Endothelial cell of umbilical vein (primary cell): ENCODE measurements at regions not wholly inside any gene's neighbourhood (a gene's known extent, or its start where the extent isn't known, plus 50 kb on each side); places are given as distances from the start of the nearest gene placed in this dataset.
A peak's percentile ranks its signal among the peaks of the same experiment; 100 is the strongest.

Source experiments
- BruUV-seq: library from RNA; stranded (reverse); fragments of 400-500 nt; replicated peaks from 2 replicates; lab custom pipeline; 2021; lab: Mats Ljungman, UMichigan
- CTCF ChIA-PET: fragments of 300-600, 350-600 bp; sonication (Branson Sonifier 250); formaldehyde crosslinking; loops from one replicate; lab custom pipeline; 2021; ENCODE audit warnings: antibody characterized with exemption, inconsistent platforms; lab: Charles Lee
- POLR2A ChIA-PET: fragments of 300-600, 350-600 bp; sonication (Branson Sonifier 250); formaldehyde crosslinking; loops from one replicate; lab custom pipeline; 2021; ENCODE audit warnings: antibody characterized with exemption, inconsistent platforms; lab: Charles Lee
- DNase-seq: peaks from one replicate; pipeline ENCODE4 v3.0.0-alpha.2; 2011; ENCODE audit warnings: low read depth, low spot score
- FAIRE-seq: peaks from 2 replicates; lab custom pipeline; 2011; peaks lifted over from hg19 to GRCh38; lab: Jason Lieb, UNC
- H2AFZ ChIP-seq: 2 replicates; pipeline ENCODE4 v1.6.0; 2012; ENCODE audit warnings: low read depth, low read length, control low read depth, inconsistent platforms
- H3K27ac ChIP-seq: 2 replicates; pipeline ENCODE4 v1.5.1; 2011; ENCODE audit warnings: low read depth, mild to moderate bottlenecking, control low read depth, low read length, moderate library complexity; ENCODE audit not compliant: insufficient read depth
- H3K27me3 ChIP-seq, 2 experiments: 2 replicates each; pipeline versions ENCODE4 v1.6.0 to v1.6.1; 2011; ENCODE audit warnings: low read length in 2 of 2, mixed read lengths in 1 of 2; ENCODE audit not compliant: control insufficient read depth in 2 of 2, insufficient read depth in 2 of 2
- H3K36me3 ChIP-seq, 2 experiments: 2 replicates in 1 of 2; 3 replicates in 1 of 2; pipeline ENCODE4 v1.5.1; 2011; ENCODE audit warnings: low read length in 2 of 2, mild to moderate bottlenecking in 1 of 2, moderate library complexity in 1 of 2; ENCODE audit not compliant: control insufficient read depth in 2 of 2, insufficient read depth in 2 of 2; ENCODE audit errors: extremely low read depth in 1 of 2
- H3K4me1 ChIP-seq: 3 replicates; pipeline ENCODE4 v1.5.1; 2011; ENCODE audit warnings: mild to moderate bottlenecking, low read length; ENCODE audit not compliant: control insufficient read depth, insufficient read depth; ENCODE audit errors: extremely low read depth
- H3K4me2 ChIP-seq: 2 replicates; pipeline ENCODE4 v1.6.1; 2011; ENCODE audit warnings: low read length, control low read depth, mixed read lengths; ENCODE audit not compliant: insufficient read depth
- H3K4me3 ChIP-seq, 3 experiments: fragments of 200-600 bp in 1 of 3; sonication (generic), shearing (Covaris generic) in 1 of 3; replicated peaks in 1 of 3; 2 replicates each; pipeline ENCODE4 v1.5.1; 2011 to 2016; ENCODE audit warnings: control low read depth in 3 of 3, low read length in 3 of 3, mild to moderate bottlenecking in 2 of 3, inconsistent platforms in 1 of 3, low read depth in 1 of 3, moderate library complexity in 1 of 3; ENCODE audit not compliant: insufficient read depth in 1 of 3
- H3K79me2 ChIP-seq: 2 replicates; pipeline ENCODE4 v1.6.0; 2012; ENCODE audit warnings: low read length, inconsistent platforms; ENCODE audit not compliant: control insufficient read depth, insufficient read depth
- H3K9ac ChIP-seq: replicated peaks from 2 replicates; pipeline ENCODE3; 2011; ENCODE audit warnings: low read length, control low read depth; ENCODE audit not compliant: insufficient read depth; ENCODE audit errors: extremely low read depth
- H3K9me1 ChIP-seq: replicated peaks from 3 replicates; pipeline ENCODE4 v1.6.0; 2011; ENCODE audit warnings: mild to moderate bottlenecking, low read length; ENCODE audit not compliant: control insufficient read depth, insufficient read depth; ENCODE audit errors: extremely low read depth
- H3K9me3 ChIP-seq: replicated peaks from 2 replicates; pipeline ENCODE4 v1.5.1; 2012; ENCODE audit warnings: low read length, inconsistent platforms; ENCODE audit not compliant: control insufficient read depth, insufficient read depth
- H4K20me1 ChIP-seq: replicated peaks from 2 replicates; pipeline ENCODE3; 2011; ENCODE audit warnings: mild to moderate bottlenecking, low read length; ENCODE audit not compliant: control insufficient read depth, insufficient read depth; ENCODE audit errors: extremely low read depth
- CTCF ChIP-seq, 2 donors: IDR thresholded peaks; 1 replicate in 1 of 2; 2 replicates in 1 of 2; pipeline ENCODE4 v1.5.1; 2011; ENCODE audit warnings: low read length in 2 of 2, mild to moderate bottlenecking in 2 of 2, moderate library complexity in 2 of 2, control low read depth in 1 of 2, inconsistent platforms in 1 of 2, low read depth in 1 of 2; ENCODE audit not compliant: insufficient read depth in 1 of 2; ENCODE audit errors: extremely low read depth in 1 of 2
- EZH2 ChIP-seq: IDR thresholded peaks from 2 replicates; pipeline ENCODE4 v1.6.1; 2012; ENCODE audit warnings: borderline replicate concordance, low read depth, mild to moderate bottlenecking, moderate library complexity, low read length, inconsistent platforms; ENCODE audit not compliant: severe bottlenecking
- FOS ChIP-seq: IDR thresholded peaks from 2 replicates; pipeline ENCODE4 v1.6.1; 2011; ENCODE audit warnings: mild to moderate bottlenecking, low read length, moderate library complexity, borderline replicate concordance; ENCODE audit not compliant: insufficient read depth
- GATA2 ChIP-seq: IDR thresholded peaks from 2 replicates; pipeline ENCODE4 v1.7.0; 2011; ENCODE audit warnings: low read depth, mild to moderate bottlenecking, moderate library complexity, mixed read lengths, low read length; ENCODE audit not compliant: insufficient read length, insufficient read depth
- JUN ChIP-seq: IDR thresholded peaks from 2 replicates; pipeline ENCODE4 v1.6.1; 2011; ENCODE audit warnings: borderline replicate concordance, low read depth; ENCODE audit not compliant: insufficient read length, insufficient read depth
- MAX ChIP-seq: IDR thresholded peaks from 2 replicates; pipeline ENCODE4 v1.6.1; 2011; ENCODE audit not compliant: insufficient read depth, insufficient read length
- MYC ChIP-seq: IDR thresholded peaks from one replicate; pipeline ENCODE4 v1.6.1; 2011; ENCODE audit warnings: mild to moderate bottlenecking, low read depth, low read length
- POLR2A ChIP-seq: IDR thresholded peaks from 2 replicates; pipeline ENCODE4 v1.6.1; 2012; ENCODE audit warnings: low read depth, mild to moderate bottlenecking, control low read depth, low read length
- POLR2AphosphoS5 ChIP-seq: IDR thresholded peaks from 2 replicates; pipeline ENCODE4 v1.6.1; 2012; ENCODE audit warnings: low read depth, mild to moderate bottlenecking, control low read depth, low read length, moderate library complexity; ENCODE audit not compliant: insufficient read depth
- dilution Hi-C: fragments of 300-500 bp; cut with MboI; formaldehyde crosslinking; loops from one replicate; pipeline ENCODE4 v1.15.0; 2019; ENCODE audit warnings: low sequenced_read_pairs; ENCODE audit not compliant: extremely low pct_ligation_motif_present
- intact Hi-C: fragments of 100-400 bp; cut with micrococcal nuclease; formaldehyde crosslinking; loops from one replicate; pipeline ENCODE4 v1.10.0; 2022

GRCh38 chr20:11158146-11158545 lies 484.3 kb upstream of the JAG1 start:
- H3K9ac ChIP-seq = no peak overlapping the region
- no peaks in the 10 kb centered on the region for H3K9me1 ChIP-seq
- H2AFZ ChIP-seq = no peak overlapping the region
- BruUV-seq = no TSS peak
- no peaks in the 10 kb centered on the region for H3K79me2 ChIP-seq
- H3K36me3 ChIP-seq = no peaks in the 10 kb centered on the region
- no peak overlapping the region for H3K4me3 ChIP-seq
- no peaks in the 10 kb centered on the region for H3K9me3 ChIP-seq
- ChIA-PET POLR2A (no interaction called here), CTCF (no interaction called here)
- no peaks in the 10 kb centered on the region for H3K27me3 ChIP-seq
- TF ChIP-seq FOS (no peak), CTCF (IDR thresholded peaks at IDR 0.05; ENCODE audit: extremely low read depth in 1 of 2, insufficient read depth in 1 of 2, low read depth in 1 of 2, low read length in 2 of 2) (no peak), MYC (no peak), JUN (peak; percentile 56)
- peaks cover 39% of the 10 kb centered on the region for H3K4me1 ChIP-seq
- intact Hi-C loops (loop anchor here (5.0 kb wide), 2 partner anchors 76 to 486 kb away; partner anchors contain the start of gene JAG1), dilution Hi-C loops (no loop called here)
- peak overlapping the region; percentile 39 for H3K27ac ChIP-seq
- H3K4me2 ChIP-seq = peak overlapping the region; percentile 34
- FAIRE-seq = peak; percentile 81
- DNase-seq = peak; percentile 75
- no peaks in the 10 kb centered on the region for H4K20me1 ChIP-seq

GRCh38 chr20:11158589-11158988 lies 484.8 kb upstream of the JAG1 start:
- POLR2A ChIA-PET = no interaction called here
- H3K4me1 ChIP-seq = peaks cover 39% of the 10 kb centered on the region

More at GRCh38 chr20:11158589-11158988, 484.8 kb upstream of the JAG1 start:
- peak; percentile 12 for FAIRE-seq
- H3K36me3 ChIP-seq = no peaks in the 10 kb centered on the region
- BruUV-seq = TSS peak; percentile 67
- no peaks in the 10 kb centered on the region for H3K9me3 ChIP-seq
- no peak for DNase-seq
- TF ChIP-seq MAX (no peak), JUN (no peak), EZH2 (no peak), CTCF (IDR thresholded peaks at IDR 0.05; ENCODE audit: extremely low read depth in 1 of 2, insufficient read depth in 1 of 2, low read depth in 1 of 2, low read length in 2 of 2) (no peak), MYC (no peak), FOS (no peak), POLR2A (no peak), GATA2 (no peak), POLR2AphosphoS5 (no peak)
- peak overlapping the region; percentile 34 for H3K4me2 ChIP-seq
- no peaks in the 10 kb centered on the region for H4K20me1 ChIP-seq
- peak overlapping the region; percentile 29 for H2AFZ ChIP-seq
- CTCF ChIA-PET = no interaction called here
- intact Hi-C loops = loop anchor here (5.0 kb wide), 2 partner anchors 76 to 486 kb away; partner anchors contain the start of gene JAG1
- H3K9ac ChIP-seq = no peak overlapping the region
- H3K9me1 ChIP-seq = no peaks in the 10 kb centered on the region
- peak overlapping the region; percentile 33 for H3K27ac ChIP-seq
- H3K27me3 ChIP-seq = no peaks in the 10 kb centered on the region
- no peaks in the 10 kb centered on the region for H3K79me2 ChIP-seq
- dilution Hi-C loops = no loop called here
- H3K4me3 ChIP-seq = no peak overlapping the region
